Stimulated activated CD8-positive, alpha-beta memory T cell treated with anti-CD3 and anti-CD28 coated beads, Interleukin-7, amount 100 ng/mL, for 48 hours (primary cell): ENCODE measurements at regions not wholly inside any gene's neighbourhood (a gene's known extent, or its start where the extent isn't known, plus 50 kb on each side); places are given as distances from the start of the nearest gene placed in this dataset.
"Not testable (repeated sequence)": the region's sequence is repeated elsewhere in the genome, so short reads cannot be mapped to it uniquely, and the experiment has no call there.

Experiments used
- DNase-seq, 2 donors: peaks; one replicate each; pipeline ENCODE4 v3.0.0-alpha.2; 2020; ENCODE audit warnings: low read depth in 1 of 2; ENCODE audit errors: extremely low read depth in 1 of 2

GRCh38 chr12:88677464-88677863, 97.2 kb upstream of the KITLG start:
- DNase-seq = no peak

GRCh38 chr12:88667615-88668014, 87.3 kb upstream of the KITLG start:
- not testable (repeated sequence) for DNase-seq

- no peak for DNase-seq
Measured at GRCh38 chr12:88665071-88665470, 84.8 kb upstream of the KITLG start.

GRCh38 chr12:88662961-88663360, 82.7 kb upstream of the KITLG start:
- DNase-seq = no peak

GRCh38 chr12:88662093-88662492, 81.8 kb upstream of the KITLG start:
- DNase-seq = no peak

- no peak for DNase-seq
Measured at GRCh38 chr12:88658009-88658408, 77.7 kb upstream of the KITLG start.

- no peak for DNase-seq
Measured at GRCh38 chr12:88650715-88651114, 70.4 kb upstream of the KITLG start.

- no peak for DNase-seq
Measured at GRCh38 chr12:88648625-88649024, 68.4 kb upstream of the KITLG start.

- no peak for DNase-seq
Measured at GRCh38 chr12:88646824-88647223, 66.6 kb upstream of the KITLG start.

- DNase-seq = no peak
Measured at GRCh38 chr12:88645816-88646215, 65.5 kb upstream of the KITLG start.

- no peak for DNase-seq
Measured at GRCh38 chr12:88644946-88645702, 64.9 kb upstream of the KITLG start.

- DNase-seq = no peak
Measured at GRCh38 chr12:88643685-88644084, 63.4 kb upstream of the KITLG start.

- DNase-seq = no peak
Measured at GRCh38 chr12:88642675-88643431, 62.6 kb upstream of the KITLG start.

GRCh38 chr12:88638966-88639760, 58.9 kb upstream of the KITLG start:
- no peak for DNase-seq

GRCh38 chr12:88638388-88638787, 58.1 kb upstream of the KITLG start:
- no peak for DNase-seq

- DNase-seq = no peak
Measured at GRCh38 chr12:88634008-88634407, 53.7 kb upstream of the KITLG start.

GRCh38 chr12:88633312-88633711, 53.0 kb upstream of the KITLG start:
- no peak for DNase-seq

GRCh38 chr12:88630561-88630960, 50.3 kb upstream of the KITLG start:
- no peak for DNase-seq
